IMR-90 (cell line): ENCODE measurements at regions not wholly inside any gene's neighbourhood (a gene's known extent, or its start where the extent isn't known, plus 50 kb on each side); places are given as distances from the start of the nearest gene placed in this dataset.

ENCODE experiments used
- ATAC-seq: fragments of 200-7000 bp; cut with Tn5 transposase; 2 replicates; pipeline ENCODE4 v1.9.1; 2020; ENCODE audit warnings: low read depth, mild to moderate bottlenecking, moderate library complexity
- BruUV-seq: library from RNA; stranded (reverse); fragments of 400-500 nt; replicated peaks from 2 replicates; lab custom pipeline; 2021; lab: Mats Ljungman, UMichigan
- CTCF ChIA-PET: fragments of 300-600 bp; formaldehyde crosslinking; extraction: SDS; loops from one replicate; lab custom pipeline; 2021; ENCODE audit warnings: antibody characterized with exemption; lab: Yijun Ruan, JAX
- POLR2A ChIA-PET: fragments of 300-600 bp; sonication (Branson Sonifier 250); formaldehyde crosslinking; loops from one replicate; lab custom pipeline; 2022; ENCODE audit warnings: antibody characterized with exemption; ENCODE audit not compliant: unreplicated experiment; lab: Charles Lee
- DNase-seq: peaks from one replicate; pipeline ENCODE4 v3.0.0; 2013
- H2AFZ ChIP-seq: replicated peaks from 2 replicates; pipeline ENCODE3; 2013; ENCODE audit warnings: low read length, mild to moderate bottlenecking; ENCODE audit not compliant: poor library complexity
- H2AK5ac ChIP-seq: 2 replicates; pipeline ENCODE4 v1.6.1; 2013; ENCODE audit warnings: low read depth, low read length, inconsistent platforms
- H2AK9ac ChIP-seq: replicated peaks from 2 replicates; pipeline ENCODE3; 2013; ENCODE audit warnings: mild to moderate bottlenecking, low read depth, low read length, moderate library complexity; ENCODE audit not compliant: poor library complexity
- H2BK120ac ChIP-seq: 2 replicates; pipeline ENCODE4 v1.6.1; 2013; ENCODE audit warnings: low read depth, low read length, inconsistent platforms
- H2BK15ac ChIP-seq: 3 replicates; pipeline ENCODE4 v1.6.1; 2013; ENCODE audit warnings: low read depth, low read length, inconsistent platforms
- H2BK20ac ChIP-seq: 2 replicates; pipeline ENCODE4 v1.6.1; 2013; ENCODE audit warnings: low read depth, mild to moderate bottlenecking, inconsistent platforms, low read length, moderate library complexity
- H2BK5ac ChIP-seq: 2 replicates; pipeline ENCODE4 v1.6.1; 2013; ENCODE audit warnings: mild to moderate bottlenecking, low read depth, low read length, inconsistent platforms; ENCODE audit not compliant: poor library complexity, severe bottlenecking
- H3K14ac ChIP-seq: replicated peaks from 2 replicates; pipeline ENCODE4 v1.6.1; 2013; ENCODE audit warnings: low read depth, low read length, inconsistent platforms
- H3K18ac ChIP-seq: 2 replicates; pipeline ENCODE4 v1.6.1; 2013; ENCODE audit warnings: low read depth, low read length, control low read depth
- H3K23ac ChIP-seq: 2 replicates; pipeline ENCODE4 v1.6.1; 2013; ENCODE audit warnings: low read depth, low read length, inconsistent platforms
- H3K27ac ChIP-seq: 2 replicates; pipeline ENCODE4 v1.5.1; 2013; ENCODE audit warnings: mild to moderate bottlenecking, control low read depth, low read length; ENCODE audit not compliant: insufficient read depth
- H3K27me3 ChIP-seq: 2 replicates; pipeline ENCODE4 v1.6.1; 2013; ENCODE audit warnings: low read length; ENCODE audit not compliant: control insufficient read depth, insufficient read depth
- H3K36me3 ChIP-seq: 2 replicates; pipeline ENCODE4 v1.6.1; 2013; ENCODE audit warnings: low read length, mixed read lengths; ENCODE audit not compliant: control insufficient read depth, insufficient read depth
- H3K4ac ChIP-seq: 2 replicates; pipeline ENCODE4 v1.6.1; 2013; ENCODE audit warnings: low read depth, low read length, inconsistent platforms
- H3K4me1 ChIP-seq: 2 replicates; pipeline ENCODE4 v1.6.1; 2013; ENCODE audit warnings: low read length, mixed read lengths; ENCODE audit not compliant: control insufficient read depth, insufficient read depth
- H3K4me2 ChIP-seq: 2 replicates; pipeline ENCODE4 v1.6.1; 2013; ENCODE audit warnings: low read depth, mild to moderate bottlenecking, control low read depth, low read length, moderate library complexity
- H3K4me3 ChIP-seq: 2 replicates; pipeline ENCODE4 v1.5.1; 2013; ENCODE audit warnings: low read depth, mild to moderate bottlenecking, control low read depth, low read length, moderate library complexity; ENCODE audit not compliant: insufficient read depth
- H3K56ac ChIP-seq: 2 replicates; pipeline ENCODE4 v1.6.1; 2013; ENCODE audit warnings: low read length, inconsistent platforms; ENCODE audit not compliant: insufficient read depth; ENCODE audit errors: extremely low read depth
- H3K79me1 ChIP-seq, 2 experiments: 2 replicates each; pipeline ENCODE4 v1.6.1; 2013; ENCODE audit warnings: low read length in 2 of 2, inconsistent platforms in 1 of 2, low read depth in 1 of 2
- H3K9ac ChIP-seq: 2 replicates; pipeline ENCODE4 v1.6.1; 2013; ENCODE audit warnings: low read depth, low read length, control low read depth
- H3K9me1 ChIP-seq: 2 replicates; pipeline ENCODE4 v1.6.1; 2013; ENCODE audit warnings: low read length, inconsistent platforms; ENCODE audit not compliant: insufficient read depth
- H3K9me3 ChIP-seq: 2 replicates; pipeline ENCODE4 v1.6.1; 2013; ENCODE audit warnings: low read length; ENCODE audit not compliant: control insufficient read depth, insufficient read depth
- H4K20me1 ChIP-seq: 2 replicates; pipeline ENCODE4 v1.6.1; 2013; ENCODE audit warnings: low read length, inconsistent platforms; ENCODE audit not compliant: insufficient read depth
- H4K5ac ChIP-seq: 2 replicates; pipeline ENCODE4 v1.6.1; 2013; ENCODE audit warnings: mild to moderate bottlenecking, low read depth, low read length, control low read depth
- H4K8ac ChIP-seq, 2 experiments: 2 replicates each; pipeline ENCODE4 v1.6.1; 2013; ENCODE audit warnings: low read depth in 2 of 2, low read length in 2 of 2, control low read depth in 1 of 2, inconsistent platforms in 1 of 2
- H4K91ac ChIP-seq: 2 replicates; pipeline ENCODE4 v1.6.1; 2013; ENCODE audit warnings: low read depth, low read length, inconsistent platforms; ENCODE audit not compliant: insufficient read depth
- BHLHE40 ChIP-seq: fragments of 150-350 bp; IDR thresholded peaks from 2 replicates; pipeline ENCODE4 v1.6.1; 2016; ENCODE audit warnings: mild to moderate bottlenecking, low read depth, low read length
- CEBPB ChIP-seq: IDR thresholded peaks from 2 replicates; pipeline ENCODE4 v1.6.1; 2012; ENCODE audit warnings: low read depth, low read length, improper control_type of control experiment
- CHD1 ChIP-seq: IDR thresholded peaks from 2 replicates; pipeline ENCODE4 v1.6.1; 2012; ENCODE audit warnings: low read depth, low read length, improper control_type of control experiment
- CTCF ChIP-seq: conservative IDR thresholded peaks from 2 replicates; pipeline ENCODE4 v1.5.1; 2012; ENCODE audit warnings: mild to moderate bottlenecking, low read depth, low read length, improper control_type of control experiment
- ELK1 ChIP-seq: fragments of 150-350 bp; IDR thresholded peaks from 2 replicates; pipeline ENCODE4 v1.6.1; 2016; ENCODE audit warnings: low read depth, mild to moderate bottlenecking, low read length, moderate library complexity, borderline replicate concordance
- FOS ChIP-seq: fragments of 150-350 bp; IDR thresholded peaks from 2 replicates; pipeline ENCODE4 v1.6.1; 2016; ENCODE audit warnings: low read depth, low read length
- MAFK ChIP-seq: IDR thresholded peaks from 2 replicates; pipeline ENCODE4 v1.6.1; 2012; ENCODE audit warnings: low read depth, low read length, improper control_type of control experiment
- MAZ ChIP-seq: IDR thresholded peaks from 2 replicates; pipeline ENCODE4 v1.6.1; 2012; ENCODE audit warnings: low read depth, mild to moderate bottlenecking, low read length, improper control_type of control experiment, moderate library complexity, borderline replicate concordance
- MXI1 ChIP-seq: IDR thresholded peaks from 2 replicates; pipeline ENCODE4 v1.6.1; 2012; ENCODE audit warnings: low read depth, mild to moderate bottlenecking, low read length, moderate library complexity, borderline replicate concordance
- NFE2L2 ChIP-seq: fragments of 150-350 bp; IDR thresholded peaks from 2 replicates; pipeline ENCODE4 v1.6.1; 2016; ENCODE audit warnings: low read depth, mild to moderate bottlenecking, low read length
- POLR2A ChIP-seq: IDR thresholded peaks from 2 replicates; pipeline ENCODE4 v1.6.1; 2012; ENCODE audit warnings: mild to moderate bottlenecking, low read depth, low read length
- RAD21 ChIP-seq: IDR thresholded peaks from 2 replicates; pipeline ENCODE4 v1.6.1; 2012; ENCODE audit warnings: low read length, improper control_type of control experiment
- RCOR1 ChIP-seq: IDR thresholded peaks from 2 replicates; pipeline ENCODE4 v1.6.1; 2012; ENCODE audit warnings: mild to moderate bottlenecking, low read length, improper control_type of control experiment; ENCODE audit not compliant: insufficient replicate concordance
- RFX5 ChIP-seq: IDR thresholded peaks from 2 replicates; pipeline ENCODE4 v1.8.0; 2012; ENCODE audit warnings: low read depth, mild to moderate bottlenecking, low read length, moderate library complexity
- SMC3 ChIP-seq: fragments of 150-350 bp; IDR thresholded peaks from 2 replicates; pipeline ENCODE4 v1.6.1; 2016; ENCODE audit warnings: low read depth, mild to moderate bottlenecking, antibody characterized with exemption, low read length, moderate library complexity
- USF2 ChIP-seq: fragments of 150-350 bp; IDR thresholded peaks from 2 replicates; pipeline ENCODE4 v1.6.1; 2017; ENCODE audit warnings: mild to moderate bottlenecking, antibody characterized with exemption, low read length, low read depth
- whole genome bisulfite sequencing, 2 experiments: methylation state at CpG; one replicate each; pipeline versions ENCODE4 v1.1.5 to v1.1.7; 2013; ENCODE audit warnings: missing lambda C conversion rate in 2 of 2; ENCODE audit not compliant: insufficient read length in 1 of 2; ENCODE audit errors: extremely low coverage in 2 of 2; 5-methylcytosine and 5-hydroxymethylcytosine counted together
- dilution Hi-C: fragments of 300-500 bp; cut with HindIII; formaldehyde crosslinking; loops from one replicate; pipeline ENCODE4 v1.14.3; 2018; ENCODE audit warnings: low sequenced_read_pairs; ENCODE audit not compliant: unreplicated experiment
- in situ Hi-C: fragments of 300-500 bp; cut with MboI; formaldehyde crosslinking; loops from 3 replicates; pipeline ENCODE4 v1.14.3; 2019; ENCODE audit warnings: low sequenced_read_pairs, inconsistent platforms, mixed read lengths
- intact Hi-C: fragments of 100-400 bp; cut with micrococcal nuclease; formaldehyde crosslinking; loops from 2 replicates; pipeline ENCODE4 v1.10.0; 2022

GRCh38 chr18:29549759-29550158, 1372.8 kb upstream of the CDH2 start:
- no peaks in the 10 kb centered on the region for H3K9me3 ChIP-seq
- H2BK15ac ChIP-seq, result no peak overlapping the region
- H2BK120ac ChIP-seq, result no peak overlapping the region
- H4K5ac ChIP-seq, result no peak overlapping the region
- no peak overlapping the region for H2AK9ac ChIP-seq
- H3K4me2 ChIP-seq, result no peak overlapping the region
- no peak overlapping the region for H3K18ac ChIP-seq
- H2BK5ac ChIP-seq, result no peak overlapping the region
- H4K91ac ChIP-seq, result no peak overlapping the region
- no peaks in the 10 kb centered on the region for H3K9me1 ChIP-seq
- no peak overlapping the region for H3K27ac ChIP-seq
- H3K36me3 ChIP-seq, result no peaks in the 10 kb centered on the region
- H3K56ac ChIP-seq, result no peak overlapping the region
- dilution Hi-C loops (no loop called here), in situ Hi-C loops (no loop called here), intact Hi-C loops (no loop called here)
- no peak overlapping the region for H2AFZ ChIP-seq
- H3K4ac ChIP-seq, result no peak overlapping the region
- no peaks in the 10 kb centered on the region for H4K20me1 ChIP-seq
- H2BK20ac ChIP-seq, result no peak overlapping the region
- TF ChIP-seq CTCF, result no peak
- no peak for TF ChIP-seq SMC3
- no peak for TF ChIP-seq NFE2L2
- no peak for TF ChIP-seq USF2
- no peak for TF ChIP-seq BHLHE40
- TF ChIP-seq RCOR1, result no peak
- TF ChIP-seq POLR2A, result no peak
- no peak for TF ChIP-seq FOS
- TF ChIP-seq RFX5, result no peak
- TF ChIP-seq CHD1, result no peak
- no peak for TF ChIP-seq CEBPB
- no peak for TF ChIP-seq ELK1
- TF ChIP-seq MXI1, result no peak
- TF ChIP-seq RAD21, result no peak
- no peak for TF ChIP-seq MAFK
- TF ChIP-seq MAZ, result no peak
- H3K14ac ChIP-seq, result no peak overlapping the region
- no peak overlapping the region for H4K8ac ChIP-seq
- H3K4me1 ChIP-seq, result no peaks in the 10 kb centered on the region
- no peaks in the 10 kb centered on the region for H3K79me1 ChIP-seq
- 100% methylated on average over 1 of the region's 9 CpGs; no CpG with 5 or more reads in 1 of the 2 experiments for WGBS, 2 experiments
- CTCF ChIA-PET, result no interaction called here
- no TSS peak for BruUV-seq
- H2AK5ac ChIP-seq, result no peak overlapping the region
- ATAC-seq, result no peak
- H3K4me3 ChIP-seq, result no peak overlapping the region
- DNase-seq, result no peak
- no peak overlapping the region for H3K23ac ChIP-seq
- POLR2A ChIA-PET, result no interaction called here
- H3K9ac ChIP-seq, result no peak overlapping the region
- H3K27me3 ChIP-seq, result no peaks in the 10 kb centered on the region
